Breast epithelium (tissue), 3 donors: ENCODE measurements at regions not wholly inside any gene's neighbourhood (a gene's known extent, or its start where the extent isn't known, plus 50 kb on each side); places are given as distances from the start of the nearest gene placed in this dataset.

ENCODE experiments used
- CTCF ChIP-seq, 3 donors: fragments of 450-650 bp; IDR thresholded peaks; one replicate each; pipeline ENCODE4 v1.5.1; 2016 to 2017; ENCODE audit warnings: antibody characterized with exemption in 3 of 3, mild to moderate bottlenecking in 3 of 3, moderate library complexity in 3 of 3
- POLR2A ChIP-seq: fragments of 450-650 bp; IDR thresholded peaks from one replicate; pipeline ENCODE4 v1.6.1; 2016; ENCODE audit warnings: antibody characterized with exemption, mild to moderate bottlenecking, moderate library complexity

- no peak for TF ChIP-seq CTCF (IDR thresholded peaks at IDR 0.05)
- no peak for TF ChIP-seq POLR2A
These were observed 612.4 kb downstream of the TNS3 start for GRCh38 chr7:46969303-46970130.
